Naive thymus-derived CD4-positive, alpha-beta T cell (primary cell): ENCODE measurements at regions not wholly inside any gene's neighbourhood (a gene's known extent, or its start where the extent isn't known, plus 50 kb on each side); places are given as distances from the start of the nearest gene placed in this dataset.
"Not testable (repeated sequence)": the region's sequence is repeated elsewhere in the genome, so short reads cannot be mapped to it uniquely, and the experiment has no call there.

Experiments
- ATAC-seq: fragments of 150-1000 bp; cut with Tn5 transposase; 2 replicates; pipeline ENCODE4 v1.10.0; 2021; ENCODE audit warnings: mild to moderate bottlenecking, moderate library complexity
- CTCF ChIA-PET: fragments of 350-600 bp; sonication (Branson Sonifier 250); formaldehyde crosslinking; loops from one replicate; lab custom pipeline; 2021; ENCODE audit warnings: antibody characterized with exemption; lab: Charles Lee
- POLR2A ChIA-PET: fragments of 350-600 bp; sonication (Branson Sonifier 250); formaldehyde crosslinking; loops from one replicate; lab custom pipeline; 2021; ENCODE audit warnings: antibody characterized with exemption, inconsistent platforms; lab: Charles Lee
- DNase-seq, 9 donors: peaks; one replicate each; pipeline versions ENCODE4 v3.0.0 to v3.0.0-alpha.2; 2020 to 2022; ENCODE audit warnings: mixed read lengths in 1 of 9
- H3K27ac ChIP-seq: one replicate; pipeline ENCODE4 v1.7.0; 2013; ENCODE audit warnings: mild to moderate bottlenecking, low read depth, low read length, moderate library complexity
- H3K27me3 ChIP-seq, 2 donors: one replicate each; pipeline ENCODE4 v1.7.0; 2013; ENCODE audit warnings: low read length in 2 of 2, mild to moderate bottlenecking in 2 of 2, moderate library complexity in 2 of 2; ENCODE audit not compliant: control insufficient read depth in 2 of 2, insufficient read depth in 2 of 2
- H3K36me3 ChIP-seq, 3 experiments: 1 replicate in 2 of 3; 2 replicates in 1 of 3; pipeline ENCODE4 v1.7.0; 2013; ENCODE audit warnings: low read length in 3 of 3, mild to moderate bottlenecking in 3 of 3, moderate library complexity in 1 of 3; ENCODE audit not compliant: insufficient read depth in 3 of 3, control insufficient read depth in 2 of 3
- H3K4me1 ChIP-seq, 2 donors: one replicate each; pipeline ENCODE4 v1.7.0; 2013; ENCODE audit warnings: low read length in 2 of 2, mild to moderate bottlenecking in 2 of 2, moderate library complexity in 1 of 2; ENCODE audit not compliant: control insufficient read depth in 2 of 2, insufficient read depth in 2 of 2
- H3K4me3 ChIP-seq: 2 replicates; pipeline ENCODE4 v1.7.0; 2013; ENCODE audit warnings: mild to moderate bottlenecking, low read length
- H3K9me3 ChIP-seq, 3 experiments: 1 replicate in 2 of 3; 2 replicates in 1 of 3; pipeline ENCODE4 v1.7.0; 2013; ENCODE audit warnings: low read length in 3 of 3; ENCODE audit not compliant: control insufficient read depth in 2 of 3
- H3K27ac Mint-ChIP-seq, 9 donors: one replicate each; pipeline ENCODE4 v1.8.0; 2020 to 2022; ENCODE audit warnings: mixed read lengths in 9 of 9, mild to moderate bottlenecking in 8 of 9, moderate library complexity in 5 of 9, inconsistent platforms in 2 of 9
- H3K27me3 Mint-ChIP-seq, 5 donors: one replicate each; pipeline ENCODE4 v1.8.0; 2021 to 2022; ENCODE audit warnings: mixed read lengths in 5 of 5, mild to moderate bottlenecking in 1 of 5
- H3K36me3 Mint-ChIP-seq, 5 donors: one replicate each; pipeline ENCODE4 v1.8.0; 2020 to 2022; ENCODE audit warnings: mixed read lengths in 5 of 5, mild to moderate bottlenecking in 3 of 5, inconsistent platforms in 1 of 5
- H3K4me1 Mint-ChIP-seq, 7 donors: one replicate each; pipeline ENCODE4 v1.8.0; 2020 to 2022; ENCODE audit warnings: mixed read lengths in 7 of 7, mild to moderate bottlenecking in 3 of 7, inconsistent platforms in 1 of 7
- H3K4me3 Mint-ChIP-seq, 10 donors: one replicate each; pipeline ENCODE4 v1.8.0; 2020 to 2022; ENCODE audit warnings: mild to moderate bottlenecking in 10 of 10, mixed read lengths in 10 of 10, moderate library complexity in 6 of 10, inconsistent platforms in 2 of 10
- H3K9me3 Mint-ChIP-seq, 11 donors: one replicate each; pipeline ENCODE4 v1.8.0; 2020 to 2022; ENCODE audit warnings: mixed read lengths in 11 of 11, mild to moderate bottlenecking in 4 of 11, inconsistent platforms in 1 of 11, moderate library complexity in 1 of 11
- intact Hi-C, 2 donors: fragments of 100-400 bp; cut with micrococcal nuclease; formaldehyde crosslinking; loops; one replicate each; pipeline ENCODE4 v1.15.1; 2023

DNA sequence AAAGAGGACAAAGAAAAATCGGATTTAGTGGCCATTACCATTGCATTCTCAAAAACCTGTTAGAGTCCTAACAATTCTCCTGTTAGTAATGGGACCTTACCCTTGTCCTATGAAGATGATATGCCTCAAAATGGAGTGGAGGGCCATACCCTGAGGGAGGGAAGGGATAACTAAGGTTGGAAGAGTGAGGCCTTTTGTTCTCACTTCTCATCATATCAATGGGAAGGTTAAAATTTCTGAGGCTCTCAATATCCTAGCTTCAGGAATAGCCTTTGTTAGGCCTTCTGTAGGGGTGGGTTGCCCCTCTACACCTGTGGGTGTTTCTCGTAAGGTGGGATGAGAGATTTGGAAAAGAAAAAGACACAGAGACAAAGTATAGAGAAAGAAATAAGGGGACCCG lies 109.4 kb upstream of the SGIP1 start:
- DNase-seq, H3K4me3 Mint-ChIP-seq, CTCF ChIA-PET, H3K27me3 Mint-ChIP-seq, H3K36me3 ChIP-seq, ATAC-seq, H3K4me1 ChIP-seq, H3K9me3 ChIP-seq, H3K4me1 Mint-ChIP-seq, H3K27ac ChIP-seq, H3K27ac Mint-ChIP-seq, intact Hi-C loops, POLR2A ChIA-PET, H3K27me3 ChIP-seq, H3K4me3 ChIP-seq: not testable (repeated sequence)
- Mint-ChIP-seq H3K9me3 (peaks cover 0 to 34% (median 13%) of the 10 kb centered on the region in 11 donors), H3K36me3 (peaks cover under 1 to 23% (median 4%) of the 10 kb centered on the region in 5 donors)

DNA sequence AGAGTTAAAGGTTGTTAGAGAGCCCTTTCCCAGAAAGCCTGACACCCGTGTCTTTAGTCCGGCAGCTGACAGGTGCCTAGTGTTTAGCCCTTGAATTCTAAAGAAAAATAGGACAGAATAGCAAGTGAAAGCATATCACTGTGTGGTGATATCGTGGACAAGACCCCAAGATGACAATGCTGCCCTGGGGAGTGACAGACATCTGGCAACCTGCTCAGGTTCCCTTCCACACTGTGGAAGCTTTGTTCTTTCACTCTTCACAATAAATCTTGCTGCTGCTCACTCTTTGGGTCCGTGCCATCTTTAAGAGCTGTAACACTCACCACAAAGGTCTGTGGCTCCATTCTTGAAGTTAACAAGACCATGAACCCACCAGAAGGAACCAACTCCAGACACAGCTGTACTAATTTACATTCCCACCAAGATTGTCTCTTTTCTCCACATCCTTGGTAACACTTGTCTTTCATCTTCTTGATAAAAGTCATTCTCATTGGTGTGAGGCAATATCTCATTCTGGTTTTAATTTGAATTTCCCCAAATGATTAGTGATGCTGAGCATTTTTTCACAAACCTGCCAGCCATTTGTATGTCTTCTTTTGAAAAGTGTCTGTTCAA lies 107.6 kb upstream of the SGIP1 start:
- no peak for ATAC-seq
- peak overlapping the region in 1 of 10 donors; percentile 17 for H3K4me3 Mint-ChIP-seq
- CTCF ChIA-PET: no interaction called here

DNA sequence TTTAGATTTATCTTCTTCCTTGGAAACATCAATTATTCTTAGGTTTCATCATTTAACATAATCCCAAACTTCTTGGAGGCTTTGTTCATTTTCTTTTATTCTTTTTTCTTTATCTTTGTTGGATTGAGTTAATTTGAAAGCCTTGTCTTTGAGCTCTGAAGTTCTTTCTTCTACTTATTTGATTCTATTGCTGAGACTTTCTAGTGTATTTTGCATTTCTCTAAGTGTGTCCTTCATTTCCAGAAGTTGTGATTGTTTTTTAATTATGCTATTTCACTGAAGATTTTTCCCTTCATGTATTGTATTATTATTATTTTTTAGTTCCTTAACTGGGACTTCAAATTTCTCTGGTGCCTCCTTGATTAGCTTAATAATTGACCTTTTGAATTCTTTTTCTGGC lies 103.1 kb upstream of the SGIP1 start:
- H3K27me3 Mint-ChIP-seq, ATAC-seq, H3K36me3 ChIP-seq, intact Hi-C loops, H3K4me1 ChIP-seq, H3K4me1 Mint-ChIP-seq, H3K27me3 ChIP-seq, POLR2A ChIA-PET, H3K4me3 ChIP-seq, H3K27ac Mint-ChIP-seq, H3K27ac ChIP-seq, H3K4me3 Mint-ChIP-seq, DNase-seq: not testable (repeated sequence)
- CTCF ChIA-PET: interaction anchor here (1.2 kb wide), 1 partner anchor 14 kb away, joined by 9 read pairs; no protein-coding TSS in a partner anchor
- H3K9me3 ChIP-seq: peaks cover 0 to 15% (median 5%) of the 10 kb centered on the region in 3 experiments
- H3K9me3 Mint-ChIP-seq: peaks cover 0 to 56% (median 36%) of the 10 kb centered on the region in 11 donors
- H3K36me3 Mint-ChIP-seq: peaks cover 4 to 38% (median 16%) of the 10 kb centered on the region in 5 donors

More for the DNA sequence above, 107.6 kb upstream of the SGIP1 start:
- Histone ChIP-seq H3K4me3 (no peak overlapping the region), H3K4me1 (no peaks in the 10 kb centered on the region), H3K27ac (no peak overlapping the region), H3K27me3 (no peaks in the 10 kb centered on the region), H3K36me3 (no peaks in the 10 kb centered on the region), H3K9me3 (peaks cover 0 to 10% (median 5%) of the 10 kb centered on the region in 3 experiments)
- Mint-ChIP-seq H3K36me3 (peaks cover 4 to 29% (median 12%) of the 10 kb centered on the region in 5 donors), H3K27ac (peak overlapping the region in 1 of 9 donors; percentile 30), H3K27me3 (no peaks in the 10 kb centered on the region), H3K9me3 (peaks cover 0 to 40% (median 25%) of the 10 kb centered on the region in 11 donors), H3K4me1 (peaks cover 2 to 7% (median 6%) of the 10 kb centered on the region in 7 donors)
- intact Hi-C loops: no loop called here
- POLR2A ChIA-PET: no interaction called here
- no peak for DNase-seq

DNA sequence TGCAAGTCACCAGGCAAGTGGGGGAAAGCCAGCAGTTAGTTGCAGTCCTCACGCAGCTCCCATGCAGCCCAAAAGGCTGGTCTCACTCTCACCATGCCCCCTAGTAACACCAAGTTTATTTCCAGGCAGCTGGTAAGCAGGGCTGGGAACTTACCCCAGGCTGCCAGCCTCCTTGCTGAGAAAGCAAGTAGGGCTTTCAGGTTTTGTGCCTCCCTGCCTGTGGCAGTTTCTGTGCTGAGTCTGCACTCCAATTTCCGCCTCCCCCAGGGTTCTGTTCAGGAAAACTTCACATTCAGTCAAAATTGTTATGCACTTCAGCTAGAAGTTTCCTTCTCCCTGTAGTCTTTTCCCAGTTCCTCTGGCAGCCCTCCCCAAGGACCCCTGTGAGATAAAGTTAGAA lies 102.0 kb upstream of the SGIP1 start:
- Mint-ChIP-seq H3K27me3 (no peaks in the 10 kb centered on the region), H3K27ac (peak overlapping the region in 1 of 9 donors; percentile 26), H3K4me1 (peaks cover 6 to 14% (median 7%) of the 10 kb centered on the region in 7 donors), H3K4me3 (no peak overlapping the region), H3K36me3 (peaks cover 4 to 32% (median 16%) of the 10 kb centered on the region in 5 donors), H3K9me3 (peaks cover 0 to 51% (median 33%) of the 10 kb centered on the region in 11 donors)
- DNase-seq (no peak), ATAC-seq (no peak)
- no peaks in the 10 kb centered on the region for H3K36me3 ChIP-seq
- intact Hi-C loops: no loop called here
- H3K27me3 ChIP-seq: no peaks in the 10 kb centered on the region
- POLR2A ChIA-PET: no interaction called here
- H3K4me3 ChIP-seq: no peak overlapping the region
- peaks cover 0 to 15% (median 5%) of the 10 kb centered on the region in 3 experiments for H3K9me3 ChIP-seq
- peaks cover 3 to 4% of the 10 kb centered on the region in 2 donors for H3K4me1 ChIP-seq
- CTCF ChIA-PET: interaction anchor here (1.5 kb wide), 1 partner anchor 150 kb away, joined by 3 read pairs; no protein-coding TSS in a partner anchor
- no peak overlapping the region for H3K27ac ChIP-seq

DNA sequence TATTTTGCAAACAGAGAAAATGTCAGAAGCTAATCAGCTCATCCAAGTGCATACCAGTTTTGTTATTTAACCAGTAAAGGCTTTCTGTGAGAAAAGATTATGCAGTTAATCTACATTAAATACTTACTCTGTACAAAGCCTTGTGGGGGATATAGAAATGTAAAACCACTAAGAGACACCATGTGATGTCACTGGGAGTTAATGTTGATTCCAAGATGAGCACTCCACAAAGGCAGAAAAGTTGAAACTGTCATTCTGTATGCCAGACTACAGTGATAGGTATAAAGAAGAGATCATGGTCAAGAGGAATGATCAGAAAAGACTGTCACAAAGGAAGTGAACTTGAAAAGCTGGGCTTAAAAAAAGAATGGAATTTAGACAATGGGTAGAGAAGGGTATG lies 100.3 kb upstream of the SGIP1 start:
- intact Hi-C loops: no loop called here
- peak overlapping the region in 2 of 9 donors; percentile 21 to 26 for H3K27ac Mint-ChIP-seq

DNA sequence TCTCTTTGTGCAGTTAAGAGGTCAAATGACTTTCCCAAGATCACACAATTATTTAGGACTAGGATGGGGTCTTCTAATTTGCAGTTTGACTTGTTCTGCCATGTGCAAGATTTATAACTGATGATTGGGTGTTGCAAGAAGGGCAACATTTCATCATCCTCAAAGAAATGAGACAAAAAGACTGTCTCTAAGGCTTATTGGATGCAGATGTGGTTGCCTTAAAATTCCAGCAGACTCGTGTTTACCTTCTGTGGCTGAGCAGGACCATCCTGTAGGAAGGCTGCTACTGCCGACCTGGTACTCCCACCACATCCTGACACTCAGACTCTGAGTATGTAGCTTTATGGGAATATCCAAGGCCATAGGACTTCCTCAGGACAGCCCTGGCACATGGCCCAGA lies 99.9 kb upstream of the SGIP1 start:
- peak overlapping the region in 1 of 9 donors; percentile 26 for H3K27ac Mint-ChIP-seq
- H3K4me1 Mint-ChIP-seq: peaks cover 6 to 24% (median 14%) of the 10 kb centered on the region in 7 donors
- Histone ChIP-seq H3K36me3 (no peaks in the 10 kb centered on the region), H3K27ac (no peak overlapping the region), H3K27me3 (no peaks in the 10 kb centered on the region), H3K4me1 (peaks cover 3 to 4% of the 10 kb centered on the region in 2 donors), H3K9me3 (peaks cover 0 to 15% (median 0%) of the 10 kb centered on the region in 3 experiments), H3K4me3 (no peak overlapping the region)
- H3K27me3 Mint-ChIP-seq: no peaks in the 10 kb centered on the region
- H3K9me3 Mint-ChIP-seq: peaks cover 0 to 38% (median 23%) of the 10 kb centered on the region in 11 donors
- no peak overlapping the region for H3K4me3 Mint-ChIP-seq
- ATAC-seq (no peak), DNase-seq (no peak)
- ChIA-PET POLR2A (no interaction called here), CTCF (interaction anchor here (0.7 kb wide), 1 partner anchor 12 kb away, joined by 3 read pairs; no protein-coding TSS in a partner anchor)
- intact Hi-C loops: no loop called here
- peaks cover 0 to 27% (median 15%) of the 10 kb centered on the region in 5 donors for H3K36me3 Mint-ChIP-seq

More for the DNA sequence above, 100.3 kb upstream of the SGIP1 start:
- Histone ChIP-seq H3K36me3 (no peaks in the 10 kb centered on the region), H3K27ac (no peak overlapping the region), H3K27me3 (no peaks in the 10 kb centered on the region), H3K4me3 (no peak overlapping the region), H3K4me1 (peaks cover 3 to 4% of the 10 kb centered on the region in 2 donors), H3K9me3 (peaks cover 0 to 15% (median 0%) of the 10 kb centered on the region in 3 experiments)
- no peak overlapping the region for H3K4me3 Mint-ChIP-seq
- CTCF ChIA-PET: interaction anchor here (0.7 to 1.5 kb wide), 3 partner anchors 12 to 151 kb away, joined by 3 to 4 read pairs (median 3); no protein-coding TSS in a partner anchor
- H3K36me3 Mint-ChIP-seq: peaks cover 0 to 29% (median 16%) of the 10 kb centered on the region in 5 donors
- H3K9me3 Mint-ChIP-seq: peaks cover 0 to 43% (median 26%) of the 10 kb centered on the region in 11 donors
- ATAC-seq (no peak), DNase-seq (no peak)
- POLR2A ChIA-PET: no interaction called here
- no peaks in the 10 kb centered on the region for H3K27me3 Mint-ChIP-seq
- H3K4me1 Mint-ChIP-seq: peaks cover 6 to 20% (median 10%) of the 10 kb centered on the region in 7 donors
